Thyroid gland (tissue), 4 donors: ENCODE measurements at regions not wholly inside any gene's neighbourhood (a gene's known extent, or its start where the extent isn't known, plus 50 kb on each side); places are given as distances from the start of the nearest gene placed in this dataset.
"Not testable (repeated sequence)": the region's sequence is repeated elsewhere in the genome, so short reads cannot be mapped to it uniquely, and the experiment has no call there.

ENCODE experiments used
- POLR2A ChIP-seq, 2 donors: fragments of 450-650 bp; IDR thresholded peaks; one replicate each; pipeline ENCODE4 v1.6.1; 2017; ENCODE audit warnings: antibody characterized with exemption in 2 of 2, mild to moderate bottlenecking in 2 of 2, moderate library complexity in 1 of 2
- TF ChIP-seq, protein P1 (sequence below), 6 experiments: fragments of 200-600 bp in 3 of 6; fragments of 450-650 bp in 3 of 6; sonication (generic) in 3 of 6; IDR thresholded peaks; one replicate each; pipeline ENCODE4 v1.5.1; 2016 to 2019; ENCODE audit warnings: antibody characterized with exemption in 6 of 6, mild to moderate bottlenecking in 2 of 6, inconsistent platforms in 1 of 6, moderate library complexity in 1 of 6

- TF ChIP-seq POLR2A (IDR thresholded peaks at IDR 0.05) = not testable (repeated sequence)
- TF ChIP-seq, protein P1, sequence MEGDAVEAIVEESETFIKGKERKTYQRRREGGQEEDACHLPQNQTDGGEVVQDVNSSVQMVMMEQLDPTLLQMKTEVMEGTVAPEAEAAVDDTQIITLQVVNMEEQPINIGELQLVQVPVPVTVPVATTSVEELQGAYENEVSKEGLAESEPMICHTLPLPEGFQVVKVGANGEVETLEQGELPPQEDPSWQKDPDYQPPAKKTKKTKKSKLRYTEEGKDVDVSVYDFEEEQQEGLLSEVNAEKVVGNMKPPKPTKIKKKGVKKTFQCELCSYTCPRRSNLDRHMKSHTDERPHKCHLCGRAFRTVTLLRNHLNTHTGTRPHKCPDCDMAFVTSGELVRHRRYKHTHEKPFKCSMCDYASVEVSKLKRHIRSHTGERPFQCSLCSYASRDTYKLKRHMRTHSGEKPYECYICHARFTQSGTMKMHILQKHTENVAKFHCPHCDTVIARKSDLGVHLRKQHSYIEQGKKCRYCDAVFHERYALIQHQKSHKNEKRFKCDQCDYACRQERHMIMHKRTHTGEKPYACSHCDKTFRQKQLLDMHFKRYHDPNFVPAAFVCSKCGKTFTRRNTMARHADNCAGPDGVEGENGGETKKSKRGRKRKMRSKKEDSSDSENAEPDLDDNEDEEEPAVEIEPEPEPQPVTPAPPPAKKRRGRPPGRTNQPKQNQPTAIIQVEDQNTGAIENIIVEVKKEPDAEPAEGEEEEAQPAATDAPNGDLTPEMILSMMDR (IDR thresholded peaks at IDR 0.05) = not testable (repeated sequence)
Observed at GRCh38 chr7:73215232-73215631, 93.4 kb downstream of the NSUN5 start.
